CD4-positive, alpha-beta T cell treated with Interleukin-21 for 1 hour (primary cell): ENCODE measurements at regions not wholly inside any gene's neighbourhood (a gene's known extent, or its start where the extent isn't known, plus 50 kb on each side); places are given as distances from the start of the nearest gene placed in this dataset.

Experiments used
- DNase-seq: peaks from one replicate; pipeline ENCODE4 v3.0.0-alpha.2; 2020

DNA sequence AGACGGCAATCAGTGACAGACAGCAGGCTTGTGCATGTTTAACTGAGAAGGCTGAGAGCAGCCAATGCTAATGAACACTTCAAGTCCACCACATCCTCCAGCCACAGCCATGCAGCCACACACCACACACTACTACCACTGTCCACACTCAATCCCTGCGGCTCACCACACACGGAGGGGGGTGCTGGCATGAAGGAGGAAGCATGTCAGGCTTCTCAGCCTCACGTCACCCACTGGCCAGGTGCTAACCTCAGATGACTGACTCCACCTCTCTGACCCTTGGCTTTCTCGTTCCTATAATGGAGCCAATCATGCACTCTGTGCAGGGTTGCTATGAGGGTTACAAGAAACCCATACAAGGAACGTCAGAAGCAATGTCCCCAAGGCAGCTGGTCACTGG lies 165.4 kb upstream of the RNF32 start:
- no peak for DNase-seq

DNA sequence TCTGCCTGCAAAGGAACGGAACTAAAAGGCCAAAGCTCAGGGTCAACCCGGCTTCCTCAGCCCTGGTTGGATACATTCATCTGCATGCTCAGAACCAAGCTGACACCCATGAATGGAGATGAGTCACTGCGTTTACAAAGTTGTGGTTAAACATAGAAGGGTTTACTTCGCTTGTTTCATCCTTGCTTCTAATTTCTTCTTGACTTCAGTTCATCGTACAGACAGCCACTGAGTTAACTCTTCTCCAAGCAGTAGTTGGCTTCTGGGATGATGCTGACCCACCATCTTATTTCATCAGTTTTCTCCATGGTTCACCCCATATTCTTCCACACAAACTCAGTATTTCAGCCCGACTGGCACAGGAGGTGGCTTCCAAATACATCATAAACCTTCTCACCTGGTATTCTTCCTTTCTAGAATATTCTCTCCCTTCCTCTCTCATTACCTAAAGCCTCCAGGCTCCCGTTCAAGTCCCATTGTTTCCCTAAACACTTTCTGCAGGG lies 166.3 kb upstream of the RNF32 start:
- DNase-seq: no peak

GRCh38 chr7:156473476-156474240 lies 166.9 kb upstream of the RNF32 start:
- DNase-seq: peak; percentile 5

- no peak for DNase-seq
Observed at GRCh38 chr7:156472267-156472666, 168.3 kb upstream of the RNF32 start.

DNA sequence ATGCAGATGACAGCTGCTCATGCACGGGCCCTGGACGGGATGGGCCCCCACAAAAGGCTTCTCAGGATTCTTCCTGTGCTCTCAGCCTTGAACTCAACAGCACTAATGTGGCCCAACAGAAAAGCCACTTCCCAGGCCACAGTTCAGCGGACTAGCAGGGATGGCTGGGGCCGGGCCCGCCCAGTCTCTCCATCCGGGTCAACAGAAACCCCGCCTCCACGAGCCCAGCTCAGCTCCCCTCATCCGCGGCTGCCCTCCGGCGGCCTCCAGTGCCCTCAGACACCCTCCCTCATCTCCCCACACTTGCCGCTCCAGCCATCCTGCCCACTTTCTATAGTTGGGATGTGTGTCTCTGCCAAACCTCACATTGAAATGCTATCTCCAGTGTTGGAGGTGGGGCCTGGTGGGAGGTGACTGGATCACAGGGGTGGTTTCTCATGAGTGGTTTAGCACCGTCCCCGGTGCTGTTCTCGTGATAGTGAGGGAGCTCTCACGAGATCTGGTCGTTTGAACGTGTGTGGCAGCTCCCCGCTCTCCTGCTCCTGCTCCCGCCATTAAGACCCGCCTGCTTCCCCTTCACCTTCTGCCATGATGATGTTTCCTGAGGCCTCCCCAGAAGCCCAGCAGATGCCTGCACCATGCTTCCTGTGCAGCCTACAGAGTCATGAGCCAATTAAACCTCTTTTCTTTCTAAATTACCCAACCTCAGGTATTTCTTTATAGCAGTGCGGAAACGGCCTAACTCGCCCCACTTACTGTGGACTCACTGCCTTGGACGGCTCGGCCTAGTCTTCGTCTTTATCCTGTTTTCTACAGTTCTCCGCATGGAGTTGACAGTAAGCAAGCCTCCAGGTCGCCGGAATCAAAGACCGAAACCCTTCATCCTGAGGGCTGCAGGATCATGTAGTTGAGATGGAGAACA lies 169.9 kb upstream of the RNF32 start:
- DNase-seq: no peak

DNA sequence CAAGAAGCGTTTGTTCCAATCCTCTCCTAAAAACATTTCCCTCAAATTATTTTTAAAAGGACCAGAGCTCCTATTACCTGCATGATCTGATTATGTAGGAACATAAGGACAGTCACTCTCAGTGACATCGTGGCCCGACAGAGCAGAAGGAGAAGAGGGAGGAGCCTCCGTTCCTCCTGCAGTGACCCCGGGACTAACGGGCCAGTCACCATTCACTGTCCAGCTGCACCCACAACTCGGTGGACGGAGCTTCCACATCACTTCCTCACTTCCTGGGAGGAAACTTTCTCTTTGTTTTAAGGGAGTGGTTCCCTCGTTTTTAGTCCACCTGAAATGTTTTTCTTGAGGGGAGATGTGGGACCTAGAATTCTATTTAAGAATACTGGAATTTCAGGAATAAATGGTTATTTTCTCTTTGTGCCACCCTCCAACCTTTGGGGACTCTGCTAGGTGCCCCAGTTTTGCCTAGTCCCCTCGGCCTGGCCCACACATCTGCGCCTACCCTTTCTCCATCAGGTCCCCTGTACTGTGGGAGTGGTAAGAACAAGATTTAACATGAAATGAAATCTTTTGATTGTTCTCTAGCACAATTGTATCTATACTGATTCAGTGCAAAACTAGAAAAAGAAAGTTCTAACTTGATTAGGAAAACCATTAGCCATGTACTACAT lies 173.5 kb upstream of the RNF32 start:
- no peak for DNase-seq

DNA sequence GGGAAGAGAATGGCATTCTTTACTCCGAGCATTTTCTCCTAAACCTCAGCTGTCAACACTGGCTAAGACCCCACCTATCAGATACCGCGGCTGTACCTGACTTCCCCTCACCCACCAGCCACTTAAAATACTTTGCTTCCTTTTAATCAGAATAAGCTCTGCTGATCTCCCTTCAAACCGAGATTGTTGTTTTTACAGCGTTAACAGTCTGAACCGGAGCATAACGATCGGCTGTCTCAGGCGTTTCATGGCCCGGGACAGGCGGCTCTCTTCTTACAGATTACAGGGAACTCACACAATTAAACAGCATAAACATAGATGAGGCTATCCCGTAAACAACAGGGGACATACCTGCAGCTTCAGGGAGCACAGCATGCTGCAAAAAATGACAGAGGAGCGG lies 174.3 kb upstream of the RNF32 start:
- no peak for DNase-seq

GRCh38 chr7:156465186-156465585 lies 175.4 kb upstream of the RNF32 start:
- DNase-seq: no peak

DNA sequence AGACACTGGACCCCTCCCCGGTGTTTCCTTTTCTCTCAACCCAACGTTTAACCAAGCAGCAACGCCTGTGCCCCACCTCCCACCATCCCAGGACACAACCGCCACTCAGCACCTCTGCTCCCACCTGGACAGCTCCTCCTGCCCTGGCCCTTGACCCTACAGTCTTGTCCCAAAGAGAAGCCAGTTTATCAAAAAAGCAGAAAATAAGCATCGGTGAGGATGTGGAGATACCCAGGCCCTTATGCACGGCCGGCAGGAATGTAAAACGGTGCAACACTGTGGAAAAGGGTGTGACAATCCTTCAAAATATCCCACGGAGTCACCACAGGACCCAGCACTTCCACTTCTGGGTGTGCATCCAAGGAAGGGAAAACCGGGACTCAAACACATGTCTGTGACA lies 176.2 kb upstream of the RNF32 start:
- DNase-seq: no peak

GRCh38 chr7:156463280-156463679 lies 177.3 kb upstream of the RNF32 start:
- DNase-seq: no peak

GRCh38 chr7:156461881-156462665 lies 178.5 kb upstream of the RNF32 start:
- DNase-seq: no peak

GRCh38 chr7:156460858-156461627 lies 179.5 kb upstream of the RNF32 start:
- no peak for DNase-seq

- no peak for DNase-seq
Observed at GRCh38 chr7:156459582-156459981, 181.0 kb upstream of the RNF32 start.

- no peak for DNase-seq
Observed at GRCh38 chr7:156459067-156459466, 181.5 kb upstream of the RNF32 start.

- no peak for DNase-seq
Observed at GRCh38 chr7:156458011-156458410, 182.6 kb upstream of the RNF32 start.

DNA sequence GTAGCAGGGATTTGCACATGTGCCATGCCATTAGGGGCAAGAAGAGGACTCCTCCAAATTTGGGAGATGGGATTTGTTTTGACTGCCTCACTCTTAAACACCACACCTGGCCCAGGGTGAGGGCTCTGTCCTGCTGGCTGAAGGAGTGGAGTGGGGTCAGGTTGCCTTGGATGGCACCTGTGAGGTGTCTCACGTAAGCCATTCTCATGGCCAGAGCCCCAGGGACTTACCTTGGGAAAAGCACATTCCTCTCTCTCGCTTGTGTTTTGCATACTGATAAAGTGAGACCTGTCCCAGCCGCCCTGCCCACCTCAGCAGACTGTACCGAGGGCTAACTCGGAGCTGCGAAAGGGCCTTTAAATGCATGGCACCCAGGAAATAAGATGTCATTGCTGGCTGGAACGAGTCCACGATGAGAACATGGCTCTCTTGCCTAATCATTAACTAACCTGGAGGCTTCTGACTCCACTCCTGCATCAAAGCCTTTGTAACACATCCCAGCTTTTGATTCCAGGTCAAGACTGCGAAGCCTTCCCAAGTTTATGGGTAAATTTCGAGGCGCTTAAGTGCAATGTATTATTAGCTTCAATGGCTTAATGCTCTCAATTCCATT lies 184.0 kb upstream of the RNF32 start:
- DNase-seq: no peak

DNA sequence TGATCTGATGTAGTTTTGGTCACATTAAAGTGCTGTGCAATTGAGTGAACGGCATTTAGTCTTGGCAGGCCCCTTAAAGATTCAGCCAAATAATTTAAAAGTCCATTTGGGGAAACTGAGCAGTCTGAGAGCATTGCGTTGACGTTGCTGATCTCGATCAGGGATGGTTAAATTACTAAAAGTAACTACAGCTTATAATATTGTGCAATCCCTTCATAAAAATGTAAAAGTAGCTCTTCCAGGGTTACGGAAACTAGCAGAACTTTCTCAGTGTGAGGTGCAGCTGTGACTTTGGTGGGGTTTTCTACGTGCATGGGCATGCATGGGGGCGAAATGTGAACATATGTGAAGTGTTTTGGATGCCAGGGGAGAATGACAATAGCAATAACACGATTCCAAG lies 184.5 kb upstream of the RNF32 start:
- DNase-seq: no peak

- DNase-seq: no peak
Observed at GRCh38 chr7:156450473-156450872, 190.1 kb upstream of the RNF32 start.

- DNase-seq: no peak
Observed at GRCh38 chr7:156448918-156449317, 191.7 kb upstream of the RNF32 start.

GRCh38 chr7:156446990-156447389 lies 193.6 kb upstream of the RNF32 start:
- DNase-seq: no peak
